LNCaP clone FGC (cell line): ENCODE measurements at regions not wholly inside any gene's neighbourhood (a gene's known extent, or its start where the extent isn't known, plus 50 kb on each side); places are given as distances from the start of the nearest gene placed in this dataset.

Experiments used
- DNase-seq: peaks from one replicate; pipeline ENCODE4 v3.0.0-alpha.2; 2011; ENCODE audit warnings: low read depth
- H3K4me3 ChIP-seq: 2 replicates; pipeline ENCODE4 v1.5.1; 2011; ENCODE audit warnings: mild to moderate bottlenecking, low read depth, low read length, control low read depth
- CTCF ChIP-seq: IDR thresholded peaks from 2 replicates; pipeline ENCODE4 v1.5.1; 2012; ENCODE audit warnings: mild to moderate bottlenecking; ENCODE audit not compliant: control insufficient read depth, insufficient read depth; ENCODE audit errors: extremely low read depth

GRCh38 chr6:54787825-54788224 lies 58.7 kb upstream of the FAM83B start:
- H3K4me3 ChIP-seq = no peak overlapping the region
- no peak for DNase-seq
- TF ChIP-seq CTCF = no peak
